Activated CD8-positive, alpha-beta memory T cell treated with anti-CD3 and anti-CD28 coated beads, Interleukin-2, amount 50 U/mL, for 4 hours (primary cell): ENCODE measurements at regions not wholly inside any gene's neighbourhood (a gene's known extent, or its start where the extent isn't known, plus 50 kb on each side); places are given as distances from the start of the nearest gene placed in this dataset.
"Not testable (repeated sequence)": the region's sequence is repeated elsewhere in the genome, so short reads cannot be mapped to it uniquely, and the experiment has no call there.

Experiments used
- DNase-seq: peaks from one replicate; pipeline ENCODE4 v3.0.0-alpha.2; 2020

DNA sequence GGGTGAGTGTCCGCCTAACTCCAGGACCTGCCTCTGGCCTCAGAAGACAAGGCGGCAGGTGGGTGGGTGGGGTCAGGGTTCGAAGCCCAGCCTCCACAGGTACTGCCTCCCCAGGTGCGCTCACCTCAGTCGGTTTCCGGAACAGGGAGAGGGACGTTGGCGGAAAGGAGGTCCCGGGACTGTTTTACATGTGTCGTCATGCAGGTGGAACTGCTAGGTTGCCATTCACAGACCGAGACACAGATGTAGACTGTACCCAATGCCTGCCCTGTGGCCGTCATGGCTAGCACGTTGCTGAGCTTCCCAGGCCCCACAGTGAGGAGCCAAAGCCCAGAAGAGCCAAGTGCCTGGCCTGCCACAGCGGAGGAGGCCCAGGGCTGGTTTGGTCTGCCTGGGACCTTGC lies 284.0 kb upstream of the HS6ST1 start:
- DNase-seq = no peak

DNA sequence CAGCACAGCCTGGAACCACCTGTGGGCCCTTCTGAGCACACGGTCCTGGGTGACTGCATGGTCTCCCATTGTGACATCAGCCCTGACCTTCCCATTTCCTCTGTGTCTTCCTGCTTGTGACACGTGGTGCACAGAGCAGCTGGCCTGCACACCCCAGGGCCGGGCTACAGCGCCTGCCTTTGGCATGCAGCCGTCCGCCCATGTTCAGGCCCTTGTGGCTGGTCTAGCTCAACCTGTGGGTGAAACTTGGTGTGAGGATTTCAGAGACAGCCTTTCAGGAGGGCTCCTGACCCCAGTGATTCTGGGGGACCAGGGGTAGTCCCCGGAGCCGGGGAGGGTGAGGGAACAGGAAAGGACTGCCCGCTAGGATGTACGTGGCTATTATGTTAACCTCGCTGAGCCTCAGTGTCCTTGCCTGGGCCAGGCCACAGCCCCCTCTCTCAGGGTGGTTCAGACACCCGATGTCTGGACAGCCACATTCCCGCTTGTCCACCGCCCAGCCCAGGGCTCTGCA lies 284.8 kb upstream of the HS6ST1 start:
- DNase-seq = no peak

DNA sequence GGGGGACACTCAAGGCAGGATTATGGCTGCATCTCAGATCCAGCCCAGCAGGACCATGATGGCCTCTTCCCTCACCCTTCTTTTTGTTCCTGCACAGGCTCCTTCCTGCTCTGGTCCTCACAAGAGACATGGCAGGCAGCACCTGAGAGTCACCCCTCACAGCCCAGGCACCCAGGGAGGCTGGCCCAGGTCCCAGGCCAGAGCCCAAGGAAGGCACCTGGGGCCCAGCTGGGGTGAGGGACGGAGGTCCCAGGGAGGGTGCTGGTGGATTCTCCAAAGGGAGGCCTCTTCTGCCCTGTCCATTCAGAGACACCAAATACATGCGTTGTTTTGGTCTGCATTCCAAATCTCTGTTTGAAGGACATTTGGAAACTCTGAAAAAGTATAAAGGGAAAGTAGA lies 285.4 kb upstream of the HS6ST1 start:
- no peak for DNase-seq

DNA sequence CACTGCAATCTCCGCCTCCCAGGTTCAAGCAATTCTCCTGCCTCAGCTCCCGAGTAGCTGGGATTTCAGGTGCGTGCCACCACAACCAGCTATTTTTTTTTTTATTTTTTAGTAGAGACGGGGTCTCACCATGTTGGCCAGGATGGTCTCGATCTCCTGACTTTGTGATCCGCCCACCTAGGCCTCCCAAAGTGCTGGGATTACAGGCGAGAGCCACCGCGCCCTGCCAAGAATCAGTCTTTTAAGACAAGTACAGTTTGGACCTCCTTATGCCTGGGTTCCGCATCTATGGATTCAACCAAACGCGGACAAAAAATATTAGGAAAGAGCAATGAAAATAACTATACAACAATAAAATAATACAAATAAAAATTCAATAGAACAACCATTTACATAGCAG lies 285.9 kb upstream of the HS6ST1 start:
- DNase-seq = not testable (repeated sequence)

DNA sequence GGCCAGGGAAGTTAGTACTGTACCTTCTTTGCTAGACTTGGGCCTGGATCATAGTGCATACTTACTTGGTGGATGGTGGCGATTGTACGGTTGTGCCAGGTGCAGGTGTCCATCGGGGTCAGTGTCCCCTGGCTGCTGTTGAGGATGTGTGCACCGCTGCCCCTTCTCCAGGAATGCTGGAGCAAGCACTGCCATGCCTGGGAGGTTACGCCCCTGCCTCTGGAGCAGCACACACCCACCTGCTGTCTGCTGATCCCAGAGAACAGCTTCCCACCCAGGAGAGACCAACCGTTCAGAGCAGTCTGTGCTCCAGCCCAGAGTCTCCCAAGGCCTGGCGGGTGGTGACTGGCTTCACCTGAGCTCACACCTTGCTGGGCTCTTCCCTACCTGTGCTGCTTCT lies 286.8 kb upstream of the HS6ST1 start:
- no peak for DNase-seq

DNA sequence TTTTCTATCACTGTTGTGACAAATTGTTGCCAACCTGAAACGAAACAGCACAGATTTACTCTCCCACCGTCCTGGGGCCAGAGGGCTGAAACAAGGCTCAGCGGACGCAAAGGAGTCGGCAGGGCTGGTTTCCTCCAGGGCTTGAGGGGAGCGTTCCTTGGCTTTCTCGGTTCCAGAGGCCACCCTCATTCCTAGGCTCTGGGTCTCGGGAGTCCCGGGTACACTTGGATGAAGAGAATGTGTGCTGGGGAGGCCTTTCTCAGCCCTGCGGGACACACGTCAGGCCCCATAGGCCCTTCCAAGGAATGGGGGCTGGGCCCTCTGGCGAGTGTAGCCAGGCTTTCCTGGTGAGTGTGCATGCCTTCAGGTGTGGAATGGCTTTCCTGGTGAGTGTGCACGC lies 287.3 kb upstream of the HS6ST1 start:
- no peak for DNase-seq

DNA sequence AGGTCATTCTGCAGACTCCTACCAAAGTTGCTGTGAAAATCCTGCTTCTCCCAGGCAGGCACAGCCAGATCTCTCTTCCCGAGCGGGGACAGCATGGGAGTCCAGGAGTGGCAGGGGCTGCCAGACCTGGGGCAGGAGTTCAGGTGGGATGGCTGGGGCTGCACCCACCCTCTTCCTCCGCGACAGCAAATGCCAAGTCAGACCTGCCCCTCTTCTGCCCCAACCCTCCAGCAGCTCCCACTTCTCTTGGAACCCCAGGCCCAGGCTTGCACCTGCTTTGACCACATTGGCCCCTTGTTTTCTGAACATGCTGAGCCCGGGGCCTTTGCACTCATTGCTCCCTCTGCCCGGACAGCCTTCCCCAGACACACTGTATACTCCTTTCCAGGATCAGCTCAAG lies 288.2 kb upstream of the HS6ST1 start:
- no peak for DNase-seq

DNA sequence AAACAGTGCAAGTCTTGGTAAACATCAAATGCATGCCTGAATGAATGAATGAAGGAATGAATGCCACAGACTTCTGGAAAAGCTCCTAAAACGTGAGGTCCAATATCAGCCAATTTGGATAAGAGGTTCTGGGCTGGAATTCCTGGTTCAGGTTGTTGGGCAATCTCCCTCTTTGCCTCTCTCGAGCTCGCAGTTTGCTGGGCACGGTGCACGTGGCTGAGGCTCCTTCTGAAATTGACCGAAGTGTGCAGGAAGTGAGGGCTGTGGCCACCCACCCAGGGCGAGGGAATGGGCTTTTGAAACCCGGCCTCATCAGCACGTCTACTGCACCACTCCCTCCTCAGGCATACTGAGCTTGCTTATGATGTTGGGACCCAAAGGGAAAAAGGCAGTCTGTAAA lies 288.8 kb upstream of the HS6ST1 start:
- no peak for DNase-seq

DNA sequence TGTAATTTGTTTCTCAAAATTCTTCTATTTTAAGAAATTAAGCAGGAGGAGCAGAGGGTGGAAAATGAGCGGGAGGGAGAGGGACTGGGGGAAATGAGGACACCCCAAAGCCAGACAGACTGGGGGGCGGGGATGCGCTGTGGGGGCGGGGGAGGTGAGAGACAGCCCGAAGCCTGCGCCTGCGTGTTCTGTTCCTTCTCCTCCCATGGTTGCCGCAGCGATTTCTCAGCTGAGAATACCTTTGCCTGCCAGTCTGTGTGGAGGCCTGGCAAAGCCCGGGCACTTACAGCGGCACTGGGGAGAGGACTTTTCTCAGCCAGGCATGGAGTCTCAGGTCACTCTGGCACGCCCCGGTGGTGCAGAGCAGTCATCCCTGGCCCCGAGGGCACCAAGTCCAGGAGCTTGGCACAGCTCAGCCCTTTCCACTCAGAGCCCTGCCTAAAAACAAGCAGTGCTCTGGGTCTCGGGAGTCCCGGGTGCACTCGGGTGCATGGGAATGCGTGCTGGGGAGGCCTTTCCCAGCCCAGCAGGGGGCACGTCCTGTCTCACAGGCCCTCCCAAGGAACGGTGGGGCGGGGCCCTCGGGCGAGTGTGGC lies 289.3 kb upstream of the HS6ST1 start:
- no peak for DNase-seq

DNA sequence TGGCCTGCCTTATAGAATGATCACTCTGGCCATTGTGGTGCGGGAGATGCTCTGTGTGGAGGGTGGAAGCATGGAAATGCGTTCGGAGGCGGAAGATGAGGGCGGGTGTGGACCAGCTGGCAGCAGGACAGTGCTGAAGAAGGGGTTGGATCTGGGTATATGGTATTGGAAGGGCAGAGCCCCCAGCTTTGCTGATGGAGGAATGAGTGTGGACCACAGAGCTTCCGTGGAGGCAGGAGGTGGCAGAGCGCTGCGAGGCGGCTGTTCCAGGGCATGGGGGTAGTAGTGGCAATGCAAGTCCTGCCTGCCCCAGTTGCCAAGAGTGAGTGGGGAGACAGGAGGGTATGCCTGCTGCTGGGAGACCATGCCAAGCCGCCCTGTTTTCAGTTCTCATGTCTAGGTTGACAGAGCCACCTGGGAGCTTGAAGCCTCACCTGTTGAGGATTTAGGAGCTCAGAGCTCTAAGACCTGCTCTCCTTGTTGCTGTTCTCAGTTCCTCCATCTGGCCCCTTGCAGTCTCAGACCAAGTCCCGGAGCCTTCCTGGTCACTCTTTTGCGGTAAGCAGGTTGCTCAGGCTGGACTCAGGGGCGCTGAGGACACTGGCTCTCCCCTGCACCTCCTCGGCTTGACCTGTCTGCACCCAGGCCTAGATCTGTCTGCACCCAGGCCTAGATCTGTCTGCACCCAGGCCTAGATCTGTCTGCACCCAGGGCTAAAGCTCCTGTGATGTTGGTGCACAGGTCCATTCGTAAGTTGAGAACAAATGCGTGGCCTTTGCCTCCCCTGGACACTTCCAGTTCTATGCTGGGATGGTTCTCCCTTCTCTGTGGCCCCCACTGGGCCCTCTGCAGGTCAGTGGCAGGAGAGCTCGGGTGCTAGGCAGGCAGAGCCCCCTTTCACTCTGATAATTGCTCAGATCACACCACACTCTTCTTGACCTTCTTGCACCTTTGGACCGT lies 290.5 kb upstream of the HS6ST1 start:
- DNase-seq = no peak

DNA sequence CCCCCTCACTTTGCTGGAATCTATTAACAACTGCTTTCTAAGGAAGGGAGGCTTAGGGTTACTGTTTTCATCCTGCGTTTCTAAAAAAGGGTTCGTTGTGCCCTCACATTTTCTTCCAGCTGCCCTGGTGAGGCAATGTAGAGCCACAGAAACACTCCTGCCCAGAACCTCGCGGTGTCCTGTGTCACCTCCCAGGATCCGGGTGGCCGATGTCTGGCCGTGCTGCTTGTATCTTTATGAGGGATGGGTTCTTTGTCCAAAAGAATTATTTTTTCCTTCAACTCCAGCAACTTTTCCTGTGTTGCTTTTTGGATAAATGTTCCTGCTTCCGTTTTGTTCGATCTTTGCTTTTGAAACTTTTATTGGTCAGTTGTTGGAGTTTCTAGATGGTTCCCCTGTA lies 291.8 kb upstream of the HS6ST1 start:
- no peak for DNase-seq

DNA sequence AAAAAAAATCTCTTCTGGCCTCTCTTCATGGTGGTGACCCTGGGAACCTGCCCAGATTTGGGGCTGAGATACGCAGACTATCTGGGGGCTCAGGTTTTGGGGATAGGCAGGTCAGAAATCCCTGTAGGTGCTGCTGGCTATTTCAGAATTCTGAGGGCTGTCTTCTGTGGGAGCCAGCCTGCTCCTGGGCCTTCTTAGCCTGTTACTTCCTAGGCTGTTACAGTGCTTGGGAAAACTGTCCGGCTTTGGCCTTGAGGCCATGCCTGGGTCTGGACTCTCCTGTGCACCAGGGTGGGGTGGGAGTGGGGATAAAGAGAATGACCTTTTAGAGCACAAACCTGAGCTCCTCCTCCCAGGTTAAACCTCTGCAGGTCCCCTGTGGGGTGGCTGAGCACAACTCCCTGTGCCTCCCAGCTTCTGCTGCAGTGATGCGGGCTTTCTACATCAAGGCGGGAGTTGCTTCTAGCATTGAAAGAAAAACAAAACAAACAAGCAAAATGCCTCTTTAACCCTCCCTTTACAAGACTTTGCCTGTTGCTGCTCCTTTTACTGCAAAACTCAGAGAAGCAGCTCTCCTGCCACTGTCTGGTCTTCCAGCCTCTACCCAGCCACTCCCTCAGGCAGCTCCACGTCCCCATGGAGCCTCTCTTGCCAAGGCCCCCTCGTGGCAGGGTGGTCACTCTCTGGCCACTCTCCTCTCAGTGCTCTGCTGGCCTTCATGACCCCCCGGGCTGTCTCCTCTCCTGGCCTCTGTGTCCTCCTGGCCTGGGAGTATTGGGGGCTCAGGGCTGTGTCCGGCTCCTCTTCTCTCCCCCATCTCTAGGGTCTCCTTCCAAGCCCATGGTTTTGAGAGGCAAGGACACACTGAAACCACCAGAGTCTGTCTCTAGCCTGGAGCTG lies 293.0 kb upstream of the HS6ST1 start:
- no peak for DNase-seq

DNA sequence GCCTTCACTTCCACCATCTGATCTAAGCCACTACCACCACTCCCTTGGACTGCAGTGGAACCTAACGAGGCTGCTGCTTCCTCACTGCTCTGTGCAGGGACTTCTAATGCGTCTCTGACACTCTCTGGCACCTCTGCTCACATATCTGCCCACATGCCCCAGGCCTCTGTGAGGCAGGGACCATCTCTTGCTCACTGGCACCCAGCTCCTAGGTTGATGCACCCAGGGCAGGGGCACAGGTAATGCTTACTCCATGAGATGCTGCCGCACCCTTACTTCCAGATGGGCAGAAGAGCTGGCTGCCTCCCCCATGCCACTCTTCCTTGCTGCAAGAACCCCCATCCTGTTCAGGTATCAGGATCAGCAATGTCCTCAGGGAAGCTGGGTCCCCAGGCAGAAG lies 294.0 kb upstream of the HS6ST1 start:
- no peak for DNase-seq

DNA sequence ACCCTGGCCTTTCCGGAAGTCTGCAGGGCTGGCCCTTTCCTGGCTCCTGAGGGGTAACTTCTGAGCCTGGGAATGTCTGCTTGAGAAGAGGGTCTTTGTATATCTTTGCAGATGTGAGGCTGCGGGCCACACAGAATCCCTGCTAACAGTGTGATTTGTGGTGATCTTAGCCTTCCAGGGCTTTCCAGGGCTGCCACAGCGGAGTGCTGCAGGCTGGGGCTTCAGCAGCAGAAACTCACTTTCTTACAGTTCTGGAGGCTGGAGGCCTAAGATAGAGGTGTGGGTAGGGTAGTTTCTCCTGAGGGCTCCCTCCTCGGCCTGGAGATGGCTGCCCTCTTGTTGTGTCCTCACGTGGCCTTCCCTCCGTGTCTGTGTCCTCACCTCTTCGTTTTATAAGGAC lies 294.7 kb upstream of the HS6ST1 start:
- no peak for DNase-seq

DNA sequence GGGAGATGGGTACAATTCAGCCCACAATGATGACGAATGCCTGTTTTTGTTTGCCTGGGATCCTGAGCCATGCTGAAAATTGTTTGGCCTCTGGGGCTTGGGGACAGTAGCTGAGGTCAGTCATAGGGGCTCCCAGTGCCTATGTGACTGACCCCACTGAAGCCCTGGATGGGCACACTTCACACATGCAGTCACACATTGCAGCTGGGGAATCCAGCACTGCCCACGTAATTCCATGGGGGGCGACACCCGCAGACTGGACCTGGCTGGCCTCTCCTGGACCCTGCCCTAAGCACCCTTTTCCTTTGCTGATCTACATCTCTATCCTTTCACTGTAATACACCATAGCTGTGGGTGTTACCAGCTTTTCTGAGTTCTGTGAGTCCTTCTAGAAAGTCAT lies 295.2 kb upstream of the HS6ST1 start:
- no peak for DNase-seq

DNA sequence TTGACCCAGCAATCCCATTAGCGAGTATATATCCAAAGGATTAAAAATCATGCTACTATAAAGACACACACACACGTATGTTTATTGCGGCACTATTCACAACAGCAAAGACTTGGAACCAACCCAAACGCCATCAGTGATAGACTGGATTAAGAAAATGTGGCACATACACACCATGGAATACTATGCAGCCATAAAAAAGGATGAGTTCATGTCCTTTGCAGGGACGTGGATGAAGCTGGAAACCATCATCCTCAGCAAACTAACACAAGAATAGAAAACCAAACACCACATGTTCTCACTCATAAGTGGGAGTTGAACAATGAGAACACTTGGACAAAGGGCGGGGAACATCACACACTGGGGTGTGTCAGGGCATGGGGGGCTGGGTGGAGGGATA lies 296.2 kb upstream of the HS6ST1 start:
- not testable (repeated sequence) for DNase-seq

DNA sequence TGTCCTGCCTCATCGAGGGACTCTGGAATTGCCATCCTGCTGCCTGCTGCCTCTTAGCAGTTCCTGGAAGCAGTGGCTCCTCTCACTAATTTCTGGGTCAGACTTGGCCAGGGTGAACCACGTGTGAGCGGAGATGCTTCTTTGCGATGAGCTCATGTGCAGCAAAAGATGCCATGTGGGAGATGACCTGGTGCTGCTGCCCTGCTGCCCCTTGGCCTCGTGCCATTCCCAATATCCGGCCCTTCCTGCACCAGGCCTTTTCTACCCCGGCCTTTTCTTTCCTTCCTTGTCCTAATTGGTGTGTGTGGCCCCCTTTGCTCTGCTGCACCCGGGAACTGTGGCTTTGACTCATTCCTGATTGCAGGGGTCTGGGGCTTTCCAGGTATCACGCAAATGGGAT lies 296.9 kb upstream of the HS6ST1 start:
- no peak for DNase-seq

DNA sequence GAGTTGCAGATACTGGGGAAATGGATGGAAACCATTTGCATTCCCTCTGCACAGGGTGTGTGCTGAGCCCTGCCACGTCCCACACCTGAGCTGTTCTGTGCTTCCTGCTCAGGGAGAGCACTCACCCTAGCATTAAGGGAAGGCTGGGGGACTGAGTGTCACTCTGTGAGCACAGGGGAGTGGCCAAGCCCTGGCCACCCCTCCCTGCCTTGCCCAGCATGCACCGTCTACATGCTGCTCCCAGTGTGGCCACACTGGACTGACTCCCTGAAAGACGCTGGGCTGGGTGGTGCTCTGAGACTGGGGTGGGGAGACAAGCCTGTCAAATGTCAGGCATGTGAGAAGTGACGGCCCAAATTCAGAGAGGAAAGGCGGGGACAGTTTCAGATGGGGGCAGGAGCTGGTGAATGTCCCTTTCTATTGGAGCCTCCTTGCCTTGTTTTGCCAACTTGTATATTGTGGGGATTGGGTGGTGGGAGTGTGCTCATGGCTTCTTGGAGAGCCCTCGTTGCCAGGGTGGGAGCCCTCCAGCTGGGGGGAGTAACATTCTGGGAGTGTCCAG lies 298.4 kb upstream of the HS6ST1 start:
- no peak for DNase-seq

DNA sequence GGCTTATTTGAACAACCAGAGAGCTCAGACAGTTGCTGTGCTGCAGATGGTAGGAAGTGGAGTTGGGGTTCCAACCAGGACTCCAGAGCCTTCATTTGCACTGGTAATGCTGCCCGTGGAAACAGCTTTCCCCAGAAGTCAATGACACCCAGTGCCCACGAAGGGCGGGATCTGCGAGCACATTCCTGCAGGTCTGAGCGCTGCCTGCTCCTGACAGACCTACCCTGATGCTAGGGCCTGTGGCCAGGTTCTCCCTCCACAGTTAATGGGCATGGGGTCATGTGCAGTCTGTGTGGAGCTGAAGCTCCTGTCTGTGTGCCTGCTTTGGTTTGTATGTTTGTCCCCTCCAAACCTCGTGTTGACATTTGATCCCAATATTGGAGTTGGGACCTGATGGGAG lies 299.0 kb upstream of the HS6ST1 start:
- no peak for DNase-seq

DNA sequence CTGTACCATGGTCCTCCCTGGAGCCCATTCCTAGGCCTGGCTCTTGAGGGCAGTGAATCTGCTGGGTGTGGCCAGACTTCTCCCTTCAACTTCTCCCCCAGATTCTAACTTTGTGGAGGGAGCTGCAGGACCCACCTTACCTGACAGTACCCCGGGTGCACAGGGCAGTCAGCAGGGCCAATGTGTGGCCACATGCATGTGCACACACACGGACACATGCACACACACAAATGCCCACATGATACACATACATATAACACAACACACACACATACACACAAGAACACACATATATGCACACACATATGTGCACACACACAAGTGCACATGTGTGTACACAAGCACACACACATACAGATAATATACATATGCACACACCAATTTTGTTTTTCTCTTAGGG lies 300.0 kb upstream of the HS6ST1 start:
- DNase-seq = no peak

DNA sequence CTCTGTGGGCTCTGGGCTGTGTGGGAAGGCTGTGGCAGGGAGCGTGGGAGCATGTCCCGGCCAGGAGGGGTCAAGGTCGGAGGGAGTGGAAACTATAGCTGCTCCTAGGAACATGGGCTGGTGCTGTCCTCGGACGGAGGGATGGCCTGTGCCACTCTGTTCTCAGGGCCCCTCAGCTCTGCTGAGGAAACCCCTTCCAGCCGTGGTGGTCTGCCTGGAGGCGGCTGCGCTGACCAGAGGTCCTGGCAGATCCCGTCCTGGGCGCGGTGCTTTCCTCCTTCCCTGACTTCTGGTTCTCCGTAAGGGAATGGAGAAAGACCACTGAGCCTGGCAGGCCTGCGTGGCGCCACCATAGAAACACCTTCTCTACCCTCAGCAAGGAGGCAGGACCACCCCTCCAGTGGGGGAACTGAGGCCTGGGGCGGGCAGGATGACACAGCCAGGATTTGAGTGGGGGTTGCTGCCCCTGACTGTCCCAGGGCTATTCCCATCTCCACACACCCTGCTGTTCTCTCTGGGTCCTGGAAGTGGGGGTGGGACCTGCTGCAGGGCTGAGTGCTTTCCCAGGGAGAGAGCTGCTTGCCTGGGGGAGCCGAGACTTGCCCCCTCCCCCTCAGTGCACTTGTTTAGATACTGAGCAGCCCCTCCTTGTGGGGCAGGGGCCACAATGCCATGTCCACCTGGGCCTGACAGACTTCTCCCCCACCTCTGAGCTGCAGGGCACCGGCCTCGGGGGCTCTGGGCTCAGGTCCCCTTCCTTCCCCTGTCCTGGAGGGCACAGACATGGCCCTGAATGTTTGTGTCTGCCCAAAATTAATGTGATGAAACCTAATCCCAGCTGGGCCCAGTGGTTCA lies 301.0 kb upstream of the HS6ST1 start:
- DNase-seq = no peak

DNA sequence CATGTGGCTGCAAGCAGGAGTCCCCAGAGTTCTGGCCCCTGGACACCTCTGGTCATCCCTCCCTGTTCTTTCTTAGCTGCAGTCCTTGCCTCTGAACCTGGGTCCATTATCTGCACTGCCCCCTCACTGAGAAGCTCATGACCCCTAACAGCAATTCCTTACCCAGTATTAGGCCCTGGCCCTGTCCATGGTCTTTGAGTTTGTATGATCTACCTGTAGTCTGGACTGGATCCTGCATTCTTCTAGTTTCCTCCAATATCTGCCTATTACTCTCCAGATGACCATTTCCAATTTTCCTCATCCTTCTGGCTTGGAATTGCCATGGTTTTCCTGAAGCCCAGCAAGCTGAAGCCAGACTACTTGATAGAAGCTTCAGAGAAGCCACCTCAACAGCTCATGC lies 302.4 kb upstream of the HS6ST1 start:
- no peak for DNase-seq
